Activated CD4-positive, alpha-beta T cell treated with anti-CD3 and anti-CD28 coated beads, Interleukin-2, Interleukin-4, amounts not matched to agents 100 ng/mL and 50 ng/mL, durations not matched to agents 16 hours and 8 hours (primary cell): ENCODE measurements at regions not wholly inside any gene's neighbourhood (a gene's known extent, or its start where the extent isn't known, plus 50 kb on each side); places are given as distances from the start of the nearest gene placed in this dataset.
"Not testable (repeated sequence)": the region's sequence is repeated elsewhere in the genome, so short reads cannot be mapped to it uniquely, and the experiment has no call there.

Experiments used
- DNase-seq: peaks from one replicate; pipeline ENCODE4 v3.0.0-alpha.2; 2020; ENCODE audit warnings: low spot score

GRCh38 chr1:105386489-105386888 is 1636.8 kb downstream of the AMY1C start:
- DNase-seq = no peak

GRCh38 chr1:105396001-105396400 is 1646.3 kb downstream of the AMY1C start:
- no peak for DNase-seq

- no peak for DNase-seq
These were observed 1649.2 kb downstream of the AMY1C start for GRCh38 chr1:105398909-105399308.

- DNase-seq = no peak
These were observed 1650.0 kb downstream of the AMY1C start for GRCh38 chr1:105399716-105400115.

GRCh38 chr1:105416261-105416660 is 1640.2 kb upstream of the PRMT6 start:
- DNase-seq = no peak

- DNase-seq = no peak
These were observed 1637.4 kb upstream of the PRMT6 start for GRCh38 chr1:105419030-105419429.

- DNase-seq = no peak
These were observed 1628.9 kb upstream of the PRMT6 start for GRCh38 chr1:105427543-105427942.

- DNase-seq = no peak
These were observed 1619.8 kb upstream of the PRMT6 start for GRCh38 chr1:105436589-105437259.

GRCh38 chr1:105437847-105438246 is 1618.6 kb upstream of the PRMT6 start:
- no peak for DNase-seq

- DNase-seq = no peak
These were observed 1613.6 kb upstream of the PRMT6 start for GRCh38 chr1:105442901-105443300.

- no peak for DNase-seq
These were observed 1596.7 kb upstream of the PRMT6 start for GRCh38 chr1:105459759-105460158.

GRCh38 chr1:105462308-105462707 is 1594.2 kb upstream of the PRMT6 start:
- DNase-seq = no peak

GRCh38 chr1:105467549-105467948 is 1588.9 kb upstream of the PRMT6 start:
- no peak for DNase-seq

- DNase-seq = not testable (repeated sequence)
These were observed 1585.9 kb upstream of the PRMT6 start for GRCh38 chr1:105470541-105470940.

- DNase-seq = no peak
These were observed 1573.0 kb upstream of the PRMT6 start for GRCh38 chr1:105483436-105483835.

- DNase-seq = no peak
These were observed 1571.3 kb upstream of the PRMT6 start for GRCh38 chr1:105485207-105485606.

- DNase-seq = no peak
These were observed 1563.6 kb upstream of the PRMT6 start for GRCh38 chr1:105492921-105493320.

- DNase-seq = no peak
These were observed 1540.4 kb upstream of the PRMT6 start for GRCh38 chr1:105516068-105516467.

- DNase-seq = no peak
These were observed 1522.5 kb upstream of the PRMT6 start for GRCh38 chr1:105533996-105534395.

- no peak for DNase-seq
These were observed 1512.0 kb upstream of the PRMT6 start for GRCh38 chr1:105544475-105544874.

GRCh38 chr1:105556266-105556665 is 1500.2 kb upstream of the PRMT6 start:
- DNase-seq = no peak

GRCh38 chr1:105558023-105558422 is 1498.5 kb upstream of the PRMT6 start:
- no peak for DNase-seq

- no peak for DNase-seq
These were observed 1491.5 kb upstream of the PRMT6 start for GRCh38 chr1:105565006-105565405.

GRCh38 chr1:105585791-105586190 is 1470.7 kb upstream of the PRMT6 start:
- no peak for DNase-seq
